Stomach (tissue), 4 donors: ENCODE measurements at regions not wholly inside any gene's neighbourhood (a gene's known extent, or its start where the extent isn't known, plus 50 kb on each side); places are given as distances from the start of the nearest gene placed in this dataset.

Source experiments
- EP300 ChIP-seq: sonication (generic); formaldehyde crosslinking; IDR thresholded peaks from one replicate; pipeline ENCODE4 v1.6.1; 2017; ENCODE audit warnings: antibody characterized with exemption
- POLR2A ChIP-seq, 4 donors: fragments of 450-650 bp; IDR thresholded peaks; one replicate each; pipeline ENCODE4 v1.6.1; 2016; ENCODE audit warnings: antibody characterized with exemption in 4 of 4, control low read depth in 2 of 4, mild to moderate bottlenecking in 1 of 4, moderate library complexity in 1 of 4
- POLR2AphosphoS5 ChIP-seq, 3 donors: sonication (generic); formaldehyde crosslinking; IDR thresholded peaks; one replicate each; pipeline ENCODE4 v1.6.1; 2016; ENCODE audit warnings: antibody characterized with exemption in 3 of 3
- TF ChIP-seq, protein P1 (sequence below), 7 experiments: fragments of 450-650 bp in 4 of 7; fragments of 200-600 bp in 3 of 7; sonication (generic) in 3 of 7; IDR thresholded peaks; one replicate each; pipeline ENCODE4 v1.5.1; 2016 to 2019; ENCODE audit warnings: antibody characterized with exemption in 7 of 7, control low read depth in 2 of 7, mild to moderate bottlenecking in 1 of 7

DNA sequence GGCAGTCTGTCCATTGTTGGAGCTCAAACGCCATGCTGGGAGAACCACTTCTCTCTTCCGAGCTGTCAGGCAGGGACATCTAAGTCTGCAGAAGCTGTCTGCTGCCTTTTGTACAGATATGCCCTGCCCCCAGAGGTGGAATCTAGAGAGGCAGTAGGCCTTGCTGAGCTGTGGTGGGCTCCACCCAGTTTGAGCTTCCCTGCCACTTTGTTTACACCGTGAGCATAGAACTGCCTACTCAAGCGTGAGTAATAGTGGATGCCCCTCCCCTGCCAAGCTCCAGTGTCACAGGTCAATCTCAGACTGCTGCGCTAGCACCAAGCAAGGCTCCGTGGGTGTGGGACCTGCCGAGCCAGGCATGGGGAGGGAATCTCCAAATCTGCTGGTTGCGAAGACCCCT is 145.7 kb downstream of the VSIG4 start:
- TF ChIP-seq POLR2A (IDR thresholded peaks at IDR 0.05) (no peak), POLR2AphosphoS5 (IDR thresholded peaks at IDR 0.05) (no peak), EP300 (no peak)
- TF ChIP-seq, protein P1, sequence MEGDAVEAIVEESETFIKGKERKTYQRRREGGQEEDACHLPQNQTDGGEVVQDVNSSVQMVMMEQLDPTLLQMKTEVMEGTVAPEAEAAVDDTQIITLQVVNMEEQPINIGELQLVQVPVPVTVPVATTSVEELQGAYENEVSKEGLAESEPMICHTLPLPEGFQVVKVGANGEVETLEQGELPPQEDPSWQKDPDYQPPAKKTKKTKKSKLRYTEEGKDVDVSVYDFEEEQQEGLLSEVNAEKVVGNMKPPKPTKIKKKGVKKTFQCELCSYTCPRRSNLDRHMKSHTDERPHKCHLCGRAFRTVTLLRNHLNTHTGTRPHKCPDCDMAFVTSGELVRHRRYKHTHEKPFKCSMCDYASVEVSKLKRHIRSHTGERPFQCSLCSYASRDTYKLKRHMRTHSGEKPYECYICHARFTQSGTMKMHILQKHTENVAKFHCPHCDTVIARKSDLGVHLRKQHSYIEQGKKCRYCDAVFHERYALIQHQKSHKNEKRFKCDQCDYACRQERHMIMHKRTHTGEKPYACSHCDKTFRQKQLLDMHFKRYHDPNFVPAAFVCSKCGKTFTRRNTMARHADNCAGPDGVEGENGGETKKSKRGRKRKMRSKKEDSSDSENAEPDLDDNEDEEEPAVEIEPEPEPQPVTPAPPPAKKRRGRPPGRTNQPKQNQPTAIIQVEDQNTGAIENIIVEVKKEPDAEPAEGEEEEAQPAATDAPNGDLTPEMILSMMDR (IDR thresholded peaks at IDR 0.05), result no peak
